DND-41 (cell line): ENCODE measurements at regions not wholly inside any gene's neighbourhood (a gene's known extent, or its start where the extent isn't known, plus 50 kb on each side); places are given as distances from the start of the nearest gene placed in this dataset.

Source experiments
- ATAC-seq: fragments of 200-7000 bp; cut with Tn5 transposase; 3 replicates; pipeline ENCODE4 v1.9.1; 2021; ENCODE audit warnings: low read depth; ENCODE audit not compliant: insufficient read depth
- DNase-seq: peaks from one replicate; pipeline ENCODE4 v3.0.0-alpha.2; 2020
- H2AFZ ChIP-seq: 2 replicates; pipeline ENCODE4 v1.6.0; 2012; ENCODE audit warnings: low read depth, low read length
- H3K27ac ChIP-seq: 2 replicates; pipeline ENCODE4 v1.5.1; 2012; ENCODE audit warnings: low read length, inconsistent platforms
- H3K27me3 ChIP-seq: fragments of 200-600 bp; sonication (generic); 2 replicates; pipeline ENCODE4 v1.6.0; 2012; ENCODE audit warnings: low read length, mild to moderate bottlenecking, inconsistent platforms; ENCODE audit not compliant: insufficient read depth, poor library complexity
- H3K36me3 ChIP-seq: 2 replicates; pipeline ENCODE4 v1.5.1; 2012; ENCODE audit warnings: low read length, inconsistent platforms; ENCODE audit not compliant: insufficient read depth
- H3K4me1 ChIP-seq: 2 replicates; pipeline ENCODE4 v1.5.1; 2012; ENCODE audit warnings: mild to moderate bottlenecking, low read length; ENCODE audit not compliant: insufficient read depth
- H3K4me2 ChIP-seq: 2 replicates; pipeline ENCODE4 v1.6.0; 2012; ENCODE audit warnings: mild to moderate bottlenecking, moderate library complexity, low read length, inconsistent platforms; ENCODE audit not compliant: insufficient read depth
- H3K4me3 ChIP-seq, 2 experiments: fragments of 200-600 bp in 1 of 2; shearing (Covaris generic) in 1 of 2; 2 replicates each; pipeline ENCODE4 v1.5.1; 2012 to 2016; ENCODE audit warnings: inconsistent platforms in 2 of 2, low read length in 2 of 2, mild to moderate bottlenecking in 2 of 2, low read depth in 1 of 2, moderate library complexity in 1 of 2
- H3K79me2 ChIP-seq: 2 replicates; pipeline ENCODE4 v1.6.0; 2012; ENCODE audit warnings: low read length, inconsistent platforms; ENCODE audit not compliant: insufficient read depth
- H3K9ac ChIP-seq: 2 replicates; pipeline ENCODE4 v1.6.0; 2012; ENCODE audit warnings: low read depth, mild to moderate bottlenecking, inconsistent platforms, low read length, moderate library complexity
- H3K9me3 ChIP-seq: 2 replicates; pipeline ENCODE4 v1.5.1; 2012; ENCODE audit warnings: low read length, moderate library complexity, mild to moderate bottlenecking, inconsistent platforms; ENCODE audit not compliant: insufficient read depth, severe bottlenecking
- H4K20me1 ChIP-seq: 2 replicates; pipeline ENCODE4 v1.6.0; 2012; ENCODE audit warnings: low read length; ENCODE audit not compliant: insufficient read depth
- EZH2 ChIP-seq: IDR thresholded peaks from 3 replicates; pipeline ENCODE4 v1.6.1; 2012; ENCODE audit warnings: borderline replicate concordance, low read depth, mild to moderate bottlenecking, moderate library complexity, low read length, inconsistent platforms; ENCODE audit not compliant: severe bottlenecking
- TF ChIP-seq, protein P1 (sequence below): IDR thresholded peaks from 2 replicates; pipeline ENCODE4 v1.5.1; 2012; ENCODE audit warnings: borderline replicate concordance, low read length, moderate library complexity, mild to moderate bottlenecking; ENCODE audit not compliant: poor library complexity, severe bottlenecking; ENCODE audit errors: extremely low read depth

DNA sequence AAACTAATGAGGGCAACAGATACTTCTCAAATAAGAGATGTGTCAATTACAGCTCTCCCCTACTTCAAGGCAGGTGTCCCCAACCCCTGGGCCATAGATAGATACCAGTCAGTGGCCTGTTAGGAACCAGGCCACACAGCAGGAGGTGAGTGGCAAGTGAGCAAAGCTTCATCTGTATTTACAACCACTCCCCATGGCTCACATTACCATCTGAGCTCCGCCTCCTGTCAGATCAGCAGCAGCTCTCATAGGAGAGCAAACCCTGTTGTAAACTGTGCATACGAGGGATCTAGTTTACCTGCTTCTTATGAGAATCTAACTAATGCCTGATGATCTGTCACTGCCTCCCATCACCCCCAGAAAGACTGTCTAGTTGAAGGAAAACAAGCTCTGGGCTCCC is 422.1 kb downstream of the GJA1 start:
- Histone ChIP-seq H3K27me3 (no peaks in the 10 kb centered on the region), H3K4me1 (no peaks in the 10 kb centered on the region), H3K27ac (no peak overlapping the region), H3K9ac (no peak overlapping the region), H3K4me2 (no peak overlapping the region), H3K4me3 (no peak overlapping the region), H3K9me3 (no peaks in the 10 kb centered on the region), H3K79me2 (no peaks in the 10 kb centered on the region), H4K20me1 (no peaks in the 10 kb centered on the region), H2AFZ (no peak overlapping the region), H3K36me3 (no peaks in the 10 kb centered on the region)
- ATAC-seq (no peak), DNase-seq (no peak)
- TF ChIP-seq, protein P1, sequence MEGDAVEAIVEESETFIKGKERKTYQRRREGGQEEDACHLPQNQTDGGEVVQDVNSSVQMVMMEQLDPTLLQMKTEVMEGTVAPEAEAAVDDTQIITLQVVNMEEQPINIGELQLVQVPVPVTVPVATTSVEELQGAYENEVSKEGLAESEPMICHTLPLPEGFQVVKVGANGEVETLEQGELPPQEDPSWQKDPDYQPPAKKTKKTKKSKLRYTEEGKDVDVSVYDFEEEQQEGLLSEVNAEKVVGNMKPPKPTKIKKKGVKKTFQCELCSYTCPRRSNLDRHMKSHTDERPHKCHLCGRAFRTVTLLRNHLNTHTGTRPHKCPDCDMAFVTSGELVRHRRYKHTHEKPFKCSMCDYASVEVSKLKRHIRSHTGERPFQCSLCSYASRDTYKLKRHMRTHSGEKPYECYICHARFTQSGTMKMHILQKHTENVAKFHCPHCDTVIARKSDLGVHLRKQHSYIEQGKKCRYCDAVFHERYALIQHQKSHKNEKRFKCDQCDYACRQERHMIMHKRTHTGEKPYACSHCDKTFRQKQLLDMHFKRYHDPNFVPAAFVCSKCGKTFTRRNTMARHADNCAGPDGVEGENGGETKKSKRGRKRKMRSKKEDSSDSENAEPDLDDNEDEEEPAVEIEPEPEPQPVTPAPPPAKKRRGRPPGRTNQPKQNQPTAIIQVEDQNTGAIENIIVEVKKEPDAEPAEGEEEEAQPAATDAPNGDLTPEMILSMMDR, result no peak
- no peak for TF ChIP-seq EZH2

DNA sequence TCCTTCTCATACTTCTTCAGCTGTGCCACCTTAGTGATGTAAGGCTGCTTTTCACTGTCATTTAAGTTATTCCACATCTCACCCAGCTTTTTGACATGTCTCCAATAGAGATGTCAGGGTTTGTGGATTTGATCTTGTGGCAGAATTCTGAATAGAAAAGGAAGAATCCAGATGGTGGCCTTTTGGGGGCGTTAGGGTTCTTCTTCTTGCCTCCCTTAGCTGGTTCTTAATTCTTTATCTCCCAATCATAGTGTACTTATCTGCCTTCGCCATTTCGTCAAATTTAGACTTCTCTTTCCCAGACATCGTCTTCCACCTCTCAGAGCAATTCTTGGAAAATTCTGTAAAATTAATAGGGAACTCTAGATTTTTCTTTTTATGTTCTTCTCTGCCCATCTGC is 422.9 kb downstream of the GJA1 start:
- H3K9ac ChIP-seq, result no peak overlapping the region
- DNase-seq (no peak), ATAC-seq (no peak)
- no peaks in the 10 kb centered on the region for H3K27me3 ChIP-seq
- H3K9me3 ChIP-seq, result no peaks in the 10 kb centered on the region
- H3K4me3 ChIP-seq, result no peak overlapping the region
- H3K4me2 ChIP-seq, result no peak overlapping the region
- H3K4me1 ChIP-seq, result no peaks in the 10 kb centered on the region
- H4K20me1 ChIP-seq, result no peaks in the 10 kb centered on the region
- no peak for TF ChIP-seq EZH2
- TF ChIP-seq, protein P1, result no peak
- no peak overlapping the region for H3K27ac ChIP-seq
- H3K36me3 ChIP-seq, result no peaks in the 10 kb centered on the region
- H2AFZ ChIP-seq, result no peak overlapping the region
- no peaks in the 10 kb centered on the region for H3K79me2 ChIP-seq

- H3K4me3 ChIP-seq, result no peak overlapping the region
- H3K27me3 ChIP-seq, result no peaks in the 10 kb centered on the region
- ATAC-seq (no peak), DNase-seq (no peak)
- no peak overlapping the region for H3K4me2 ChIP-seq
- H3K9ac ChIP-seq, result no peak overlapping the region
- no peaks in the 10 kb centered on the region for H4K20me1 ChIP-seq
- no peaks in the 10 kb centered on the region for H3K9me3 ChIP-seq
- no peak overlapping the region; the same call in 1 of the 2 replicates for H2AFZ ChIP-seq
- H3K79me2 ChIP-seq, result no peaks in the 10 kb centered on the region
- no peak overlapping the region for H3K27ac ChIP-seq
- TF ChIP-seq, protein P1, result no peak
- TF ChIP-seq EZH2, result no peak
- H3K4me1 ChIP-seq, result no peaks in the 10 kb centered on the region
- H3K36me3 ChIP-seq, result no peaks in the 10 kb centered on the region
Measured at GRCh38 chr6:121858986-121859385, 423.5 kb downstream of the GJA1 start.

DNA sequence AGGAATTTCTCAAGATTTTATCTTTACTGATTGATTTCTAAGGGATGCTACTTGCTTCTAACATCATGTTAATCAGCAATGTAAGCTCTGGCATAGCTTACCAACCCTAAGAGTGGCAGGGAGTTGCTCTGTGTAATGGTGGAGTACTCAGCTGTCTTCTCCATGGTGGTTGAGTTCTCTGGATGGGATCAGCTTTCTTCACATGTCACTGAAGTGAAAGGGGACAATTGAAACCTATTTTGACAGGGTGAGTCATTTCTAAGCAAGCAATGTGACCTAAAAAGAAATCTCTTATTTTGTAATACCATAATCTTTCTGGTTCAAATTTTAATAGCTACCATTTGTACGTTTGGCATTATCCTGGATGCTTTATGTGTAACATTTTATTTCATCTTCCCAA is 430.4 kb downstream of the GJA1 start:
- no peak overlapping the region for H3K4me2 ChIP-seq
- TF ChIP-seq EZH2, result no peak
- TF ChIP-seq, protein P1, result no peak
- no peaks in the 10 kb centered on the region for H4K20me1 ChIP-seq
- ATAC-seq (no peak; the same call in 2 of the 3 replicates), DNase-seq (no peak)
- no peak overlapping the region for H3K9ac ChIP-seq
- peaks cover 2% of the 10 kb centered on the region for H3K9me3 ChIP-seq
- no peaks in the 10 kb centered on the region for H3K27me3 ChIP-seq
- no peaks in the 10 kb centered on the region for H3K4me1 ChIP-seq
- H2AFZ ChIP-seq, result no peak overlapping the region
- no peaks in the 10 kb centered on the region for H3K36me3 ChIP-seq
- no peak overlapping the region for H3K4me3 ChIP-seq
- no peaks in the 10 kb centered on the region for H3K79me2 ChIP-seq
- no peak overlapping the region for H3K27ac ChIP-seq
